Effector memory CD8-positive, alpha-beta T cell (primary cell): ENCODE measurements at regions not wholly inside any gene's neighbourhood (a gene's known extent, or its start where the extent isn't known, plus 50 kb on each side); places are given as distances from the start of the nearest gene placed in this dataset.

ENCODE experiments used
- ATAC-seq: fragments of 150-1000 bp; cut with Tn5 transposase; replicated peaks from 2 replicates; pipeline ENCODE4 v1.10.0; 2021; ENCODE audit warnings: mild to moderate bottlenecking, moderate library complexity
- DNase-seq, 3 experiments: peaks; one replicate each; pipeline ENCODE4 v3.0.0; 2021
- H3K27ac Mint-ChIP-seq, 2 donors: one replicate each; pipeline ENCODE4 v1.8.0; 2022; ENCODE audit warnings: mild to moderate bottlenecking in 2 of 2, mixed read lengths in 2 of 2, moderate library complexity in 2 of 2
- H3K27me3 Mint-ChIP-seq, 2 donors: one replicate each; pipeline ENCODE4 v1.8.0; 2022; ENCODE audit warnings: mixed read lengths in 2 of 2
- H3K36me3 Mint-ChIP-seq: one replicate; pipeline ENCODE4 v1.8.0; 2022; ENCODE audit warnings: mild to moderate bottlenecking, moderate library complexity, mixed read lengths; ENCODE audit not compliant: insufficient read depth
- H3K4me1 Mint-ChIP-seq, 2 donors: one replicate each; pipeline ENCODE4 v1.8.0; 2022; ENCODE audit warnings: low read depth in 2 of 2, mixed read lengths in 2 of 2
- H3K4me3 Mint-ChIP-seq, 2 donors: one replicate each; pipeline ENCODE4 v1.8.0; 2022; ENCODE audit warnings: mild to moderate bottlenecking in 2 of 2, mixed read lengths in 2 of 2, moderate library complexity in 2 of 2
- H3K9me3 Mint-ChIP-seq, 2 donors: one replicate each; pipeline ENCODE4 v1.8.0; 2022; ENCODE audit warnings: mixed read lengths in 2 of 2

DNA sequence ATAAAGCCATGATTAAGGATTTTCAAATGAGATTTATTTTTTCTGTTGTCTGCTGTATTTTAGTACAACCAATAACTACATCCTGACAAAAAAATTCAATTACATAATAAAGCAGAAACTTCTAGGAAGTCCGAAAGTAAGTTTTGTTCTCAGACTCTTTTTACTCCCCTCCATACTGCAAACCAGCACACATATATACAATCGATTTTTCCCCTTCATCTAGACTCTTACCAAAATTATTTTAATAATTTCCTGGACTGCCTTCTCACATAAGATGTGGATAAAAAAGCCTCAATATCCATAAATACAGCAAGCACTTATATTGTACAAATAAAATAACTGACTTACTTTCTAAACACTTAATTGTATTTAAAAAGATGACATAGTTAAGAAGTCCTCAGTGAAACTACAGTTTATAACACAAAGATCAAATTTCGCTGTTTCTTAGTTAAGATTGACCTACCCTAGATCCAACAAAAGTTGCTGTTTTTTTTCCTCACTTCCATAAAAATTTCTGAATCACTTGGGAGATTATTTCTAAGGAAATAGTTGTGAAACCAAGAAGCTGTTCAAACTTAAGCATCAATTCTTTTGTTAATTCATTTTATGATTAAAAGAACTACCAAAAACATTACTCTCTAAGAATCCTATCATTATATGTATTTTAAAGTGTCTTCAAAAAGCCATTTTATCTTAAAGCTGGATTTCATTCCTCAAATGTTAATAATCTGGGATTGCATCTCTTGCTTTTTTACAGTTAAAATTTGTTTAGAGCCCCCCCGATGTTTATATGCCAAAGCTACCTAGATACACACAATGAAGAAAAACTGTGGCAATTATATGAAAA is 74.7 kb upstream of the IFNE start:
- H3K27ac Mint-ChIP-seq = no peak overlapping the region
- peaks cover 51 to 62% of the 10 kb centered on the region in 2 donors for H3K27me3 Mint-ChIP-seq
- no peak for DNase-seq
- H3K36me3 Mint-ChIP-seq = no peaks in the 10 kb centered on the region
- ATAC-seq = no peak
- no peak overlapping the region for H3K4me3 Mint-ChIP-seq
- peaks cover 8 to 10% of the 10 kb centered on the region in 2 donors for H3K4me1 Mint-ChIP-seq
- no peaks in the 10 kb centered on the region for H3K9me3 Mint-ChIP-seq

DNA sequence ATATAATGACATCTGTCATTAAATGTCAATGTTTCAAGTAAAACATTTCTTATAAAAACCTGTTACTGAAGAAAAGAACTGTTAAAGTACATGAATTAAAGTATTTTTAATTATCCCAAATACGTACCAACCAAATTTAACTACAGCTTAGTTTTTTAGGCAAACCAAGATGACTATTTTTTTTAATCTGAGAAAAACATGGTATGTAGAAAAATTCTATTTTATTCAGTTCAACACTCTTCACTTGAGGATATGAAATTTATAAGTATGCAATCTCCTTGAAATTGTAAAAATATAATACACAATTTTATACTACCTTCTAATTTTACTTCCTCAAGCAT is 75.3 kb upstream of the IFNE start:
- DNase-seq = no peak
- Mint-ChIP-seq H3K4me1 (peaks cover 8 to 10% of the 10 kb centered on the region in 2 donors), H3K4me3 (no peak overlapping the region), H3K27me3 (peaks cover 46 to 56% of the 10 kb centered on the region in 2 donors), H3K36me3 (no peaks in the 10 kb centered on the region), H3K27ac (no peak overlapping the region), H3K9me3 (no peaks in the 10 kb centered on the region)
- ATAC-seq = no peak

DNA sequence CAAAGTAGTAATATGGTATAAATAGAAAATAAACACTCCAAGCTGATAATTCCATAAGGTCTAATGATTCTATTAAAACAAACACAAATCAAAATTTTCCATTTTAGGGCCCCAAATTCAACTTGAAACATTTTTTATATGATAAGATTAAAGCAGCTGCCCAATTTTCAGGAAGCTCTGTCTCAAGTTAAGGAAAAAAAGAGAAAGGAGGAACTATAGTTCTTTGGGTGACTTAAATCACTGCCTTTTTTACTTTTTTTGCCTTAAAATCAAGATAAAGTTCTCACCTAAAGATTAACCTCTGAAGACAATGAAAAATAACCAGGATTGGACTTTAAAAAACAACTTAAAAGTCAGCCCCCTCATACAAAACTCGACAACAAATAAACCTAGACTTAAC is 76.0 kb upstream of the IFNE start:
- peak overlapping the region; percentile 81 to 83 for H3K4me3 Mint-ChIP-seq
- H3K27me3 Mint-ChIP-seq = peaks cover 41 to 52% of the 10 kb centered on the region in 2 donors
- no peak for DNase-seq
- H3K4me1 Mint-ChIP-seq = peaks cover 8 to 10% of the 10 kb centered on the region in 2 donors
- no peak overlapping the region for H3K27ac Mint-ChIP-seq
- no peaks in the 10 kb centered on the region for H3K36me3 Mint-ChIP-seq
- no peaks in the 10 kb centered on the region for H3K9me3 Mint-ChIP-seq
- no peak for ATAC-seq

GRCh38 chr9:21558615-21559401 is 76.7 kb upstream of the IFNE start:
- ATAC-seq (peak; percentile 19), DNase-seq (no peak)
- Mint-ChIP-seq H3K4me3 (peak overlapping the region; percentile 81 to 83), H3K36me3 (no peaks in the 10 kb centered on the region), H3K4me1 (peaks cover 10% of the 10 kb centered on the region in 2 donors), H3K9me3 (no peaks in the 10 kb centered on the region), H3K27ac (no peak overlapping the region), H3K27me3 (peaks cover 45 to 54% of the 10 kb centered on the region in 2 donors)

GRCh38 chr9:21559402-21560280 is 77.5 kb upstream of the IFNE start:
- H3K4me3 Mint-ChIP-seq = peak overlapping the region; percentile 81 to 83
- peak; percentile 85 for ATAC-seq
- peaks cover 10 to 12% of the 10 kb centered on the region in 2 donors for H3K4me1 Mint-ChIP-seq
- no peaks in the 10 kb centered on the region for H3K9me3 Mint-ChIP-seq
- H3K27me3 Mint-ChIP-seq = peaks cover 53 to 60% of the 10 kb centered on the region in 2 donors
- H3K36me3 Mint-ChIP-seq = no peaks in the 10 kb centered on the region
- H3K27ac Mint-ChIP-seq = peak overlapping the region in 1 of 2 donors; percentile 53
- DNase-seq = peak; percentile 29 to 38 (median 38)

DNA sequence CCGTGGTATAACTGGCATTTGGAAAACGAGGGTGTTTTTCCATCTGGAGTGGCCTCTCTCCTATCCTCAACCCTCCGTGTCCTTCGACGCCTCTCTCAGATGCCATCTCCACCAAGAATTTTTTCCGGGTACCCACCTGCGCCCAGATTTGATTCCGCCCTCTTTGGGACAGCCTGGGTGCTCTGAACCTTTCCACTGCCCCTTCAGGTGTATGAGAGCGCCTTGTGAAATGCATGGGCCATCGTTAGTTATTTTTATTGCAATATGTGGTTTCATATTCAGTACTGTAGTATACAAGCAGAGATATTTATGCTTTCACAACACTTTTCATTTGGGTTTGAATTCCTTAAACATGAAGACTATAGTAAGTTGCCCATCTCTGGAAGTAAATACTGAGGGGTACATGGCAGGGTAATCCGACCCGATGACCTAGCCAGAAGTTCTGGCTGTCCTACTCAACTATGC is 78.2 kb upstream of the IFNE start:
- Mint-ChIP-seq H3K36me3 (no peaks in the 10 kb centered on the region), H3K27ac (peak overlapping the region in 1 of 2 donors; percentile 53), H3K4me3 (peak overlapping the region; percentile 81 to 83), H3K9me3 (no peaks in the 10 kb centered on the region), H3K27me3 (peaks cover 53 to 60% of the 10 kb centered on the region in 2 donors), H3K4me1 (peaks cover 10 to 12% of the 10 kb centered on the region in 2 donors)
- ATAC-seq (no peak), DNase-seq (no peak)

- DNase-seq = no peak
- no peaks in the 10 kb centered on the region for H3K36me3 Mint-ChIP-seq
- H3K9me3 Mint-ChIP-seq = no peaks in the 10 kb centered on the region
- peaks cover 51 to 63% of the 10 kb centered on the region in 2 donors for H3K27me3 Mint-ChIP-seq
- peaks cover 10 to 12% of the 10 kb centered on the region in 2 donors for H3K4me1 Mint-ChIP-seq
- no peak overlapping the region for H3K27ac Mint-ChIP-seq
- H3K4me3 Mint-ChIP-seq = no peak overlapping the region
- ATAC-seq = no peak
These were observed 79.4 kb upstream of the IFNE start for GRCh38 chr9:21561502-21561901.

- H3K27me3 Mint-ChIP-seq = peaks cover 45 to 64% of the 10 kb centered on the region in 2 donors
- H3K9me3 Mint-ChIP-seq = no peaks in the 10 kb centered on the region
- DNase-seq (no peak), ATAC-seq (no peak)
- no peak overlapping the region for H3K27ac Mint-ChIP-seq
- H3K4me3 Mint-ChIP-seq = no peak overlapping the region
- peaks cover 5 to 8% of the 10 kb centered on the region in 2 donors for H3K4me1 Mint-ChIP-seq
- H3K36me3 Mint-ChIP-seq = no peaks in the 10 kb centered on the region
These were observed 82.1 kb upstream of the IFNE start for GRCh38 chr9:21564175-21564574.

- H3K9me3 Mint-ChIP-seq = no peaks in the 10 kb centered on the region
- no peak for DNase-seq
These were observed 83.0 kb upstream of the IFNE start for GRCh38 chr9:21565155-21565554.

GRCh38 chr9:21567926-21568325 is 85.8 kb upstream of the IFNE start:
- H3K4me3 Mint-ChIP-seq = no peak overlapping the region
- peaks cover 0 to 5% of the 10 kb centered on the region in 2 donors for H3K4me1 Mint-ChIP-seq
- H3K9me3 Mint-ChIP-seq = no peaks in the 10 kb centered on the region
- no peaks in the 10 kb centered on the region for H3K36me3 Mint-ChIP-seq
- DNase-seq = no peak
- peaks cover 51 to 53% of the 10 kb centered on the region in 2 donors for H3K27me3 Mint-ChIP-seq
- H3K27ac Mint-ChIP-seq = no peak overlapping the region
- ATAC-seq = no peak

More at GRCh38 chr9:21565155-21565554, 83.0 kb upstream of the IFNE start:
- Mint-ChIP-seq H3K36me3 (no peaks in the 10 kb centered on the region), H3K27ac (no peak overlapping the region), H3K27me3 (peaks cover 43 to 59% of the 10 kb centered on the region in 2 donors), H3K4me1 (peaks cover 3 to 8% of the 10 kb centered on the region in 2 donors), H3K4me3 (no peak overlapping the region)
- no peak for ATAC-seq

DNA sequence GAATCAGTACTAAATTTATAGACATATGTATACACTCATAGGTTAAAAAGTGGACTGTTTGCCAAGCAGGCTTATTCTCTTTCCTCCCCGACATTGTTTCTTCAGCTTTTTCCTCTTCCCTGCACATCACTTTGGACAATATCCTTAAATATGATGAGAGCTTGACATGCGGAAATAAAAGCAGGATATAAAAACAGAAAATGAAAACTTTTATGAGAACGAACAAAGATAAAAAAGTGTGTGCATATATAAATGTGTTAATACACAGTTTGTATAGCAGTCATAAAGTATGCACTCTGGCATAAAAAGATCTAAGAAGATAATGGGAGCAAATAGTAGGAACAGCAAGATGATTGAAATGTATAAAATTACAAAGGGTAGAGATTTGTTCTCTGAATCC is 86.4 kb upstream of the IFNE start:
- ATAC-seq (no peak), DNase-seq (no peak)
- Mint-ChIP-seq H3K36me3 (no peaks in the 10 kb centered on the region), H3K4me1 (peaks cover 0 to 5% of the 10 kb centered on the region in 2 donors), H3K27ac (no peak overlapping the region), H3K4me3 (no peak overlapping the region), H3K27me3 (peaks cover 54 to 57% of the 10 kb centered on the region in 2 donors), H3K9me3 (no peaks in the 10 kb centered on the region)

DNA sequence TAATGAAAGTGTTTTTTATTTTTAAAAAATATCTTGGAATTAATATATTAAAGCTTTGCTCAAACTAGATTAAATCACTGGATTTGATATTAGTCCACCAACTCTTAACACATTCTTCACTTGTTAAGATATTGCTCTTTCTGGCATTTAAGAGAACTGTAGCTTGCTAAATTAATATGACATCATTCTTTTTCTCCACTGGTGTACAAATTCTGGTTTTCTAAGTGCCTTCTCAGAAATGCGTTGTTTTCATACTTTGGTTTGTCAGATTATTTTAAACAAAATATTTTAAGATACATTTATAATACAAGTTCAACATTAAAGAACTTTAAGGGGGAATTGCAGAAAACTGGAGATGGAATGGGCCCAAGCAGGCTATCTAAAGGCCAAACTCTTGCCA is 87.6 kb upstream of the IFNE start:
- H3K4me3 Mint-ChIP-seq = no peak overlapping the region
- H3K27ac Mint-ChIP-seq = no peak overlapping the region
- no peaks in the 10 kb centered on the region for H3K4me1 Mint-ChIP-seq
- H3K27me3 Mint-ChIP-seq = peaks cover 48 to 55% of the 10 kb centered on the region in 2 donors
- no peak for DNase-seq
- ATAC-seq = no peak
- no peaks in the 10 kb centered on the region for H3K9me3 Mint-ChIP-seq
- no peaks in the 10 kb centered on the region for H3K36me3 Mint-ChIP-seq
